ENCODE measurements at regions not wholly inside any gene's neighbourhood (a gene's known extent, or its start where the extent isn't known, plus 50 kb on each side); places are given as distances from the start of the nearest gene placed in this dataset.

DNA sequence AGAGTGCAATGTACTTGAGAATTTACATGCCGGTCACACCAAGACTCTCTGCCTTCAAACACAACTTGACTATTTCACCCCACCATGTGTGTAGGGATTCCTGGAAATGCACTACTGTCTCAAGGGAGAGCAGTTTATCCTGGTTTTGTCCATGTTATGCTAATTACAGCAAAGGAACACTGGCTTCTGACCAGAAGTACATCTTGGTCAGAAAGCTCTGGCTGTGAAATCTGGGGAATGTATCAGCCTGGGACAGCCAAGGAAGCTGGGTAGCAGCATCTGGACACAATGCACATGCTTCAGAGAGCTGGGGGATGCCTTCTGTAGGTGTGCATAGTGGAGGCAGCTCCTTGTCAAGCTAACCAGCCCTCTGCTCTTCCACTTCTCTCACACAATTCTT lies 1432.6 kb upstream of the TENM3 start:
- H3K9me3 Mint-ChIP-seq (ENCODE audit: unreplicated experiment) = no peaks in the 10 kb centered on the region
- no peak overlapping the region for H3K4me3 ChIP-seq (ENCODE audit: low read depth, low read length)
- TF ChIP-seq, protein P1, sequence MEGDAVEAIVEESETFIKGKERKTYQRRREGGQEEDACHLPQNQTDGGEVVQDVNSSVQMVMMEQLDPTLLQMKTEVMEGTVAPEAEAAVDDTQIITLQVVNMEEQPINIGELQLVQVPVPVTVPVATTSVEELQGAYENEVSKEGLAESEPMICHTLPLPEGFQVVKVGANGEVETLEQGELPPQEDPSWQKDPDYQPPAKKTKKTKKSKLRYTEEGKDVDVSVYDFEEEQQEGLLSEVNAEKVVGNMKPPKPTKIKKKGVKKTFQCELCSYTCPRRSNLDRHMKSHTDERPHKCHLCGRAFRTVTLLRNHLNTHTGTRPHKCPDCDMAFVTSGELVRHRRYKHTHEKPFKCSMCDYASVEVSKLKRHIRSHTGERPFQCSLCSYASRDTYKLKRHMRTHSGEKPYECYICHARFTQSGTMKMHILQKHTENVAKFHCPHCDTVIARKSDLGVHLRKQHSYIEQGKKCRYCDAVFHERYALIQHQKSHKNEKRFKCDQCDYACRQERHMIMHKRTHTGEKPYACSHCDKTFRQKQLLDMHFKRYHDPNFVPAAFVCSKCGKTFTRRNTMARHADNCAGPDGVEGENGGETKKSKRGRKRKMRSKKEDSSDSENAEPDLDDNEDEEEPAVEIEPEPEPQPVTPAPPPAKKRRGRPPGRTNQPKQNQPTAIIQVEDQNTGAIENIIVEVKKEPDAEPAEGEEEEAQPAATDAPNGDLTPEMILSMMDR (IDR thresholded peaks at IDR 0.05; ENCODE audit: insufficient read depth in 1 of 2, low read depth in 1 of 2, low read length in 1 of 2, severe bottlenecking in 1 of 2, unreplicated experiment in 1 of 2) = no peak
- no peak for DNase-seq
- H3K27me3 ChIP-seq (replicated peaks; ENCODE audit: control insufficient read depth, insufficient read depth, low read length) = no peaks in the 10 kb centered on the region
- no TSS peak for BruUV-seq (replicated peaks)
- H3K27me3 Mint-ChIP-seq (ENCODE audit: insufficient read depth, unreplicated experiment) = no peaks in the 10 kb centered on the region
- no peak overlapping the region for H3K27ac Mint-ChIP-seq (ENCODE audit: unreplicated experiment)
- H3K36me3 ChIP-seq (ENCODE audit: control insufficient read depth, insufficient read depth, low read length) = no peaks in the 10 kb centered on the region
- POLR2A ChIA-PET = no interaction called here
- no peaks in the 10 kb centered on the region for H3K36me3 Mint-ChIP-seq (ENCODE audit: insufficient read depth, unreplicated experiment)
- CTCF ChIA-PET = no interaction called here
- no peaks in the 10 kb centered on the region for H3K4me1 Mint-ChIP-seq (ENCODE audit: low read depth, unreplicated experiment)
- H3K4me3 Mint-ChIP-seq (ENCODE audit: unreplicated experiment) = no peak overlapping the region
- H3K4me1 ChIP-seq = no peaks in the 10 kb centered on the region
- intact Hi-C loops (cut with micrococcal nuclease; ENCODE audit: unreplicated experiment) = no loop called here
- H3K9me3 ChIP-seq = no peaks in the 10 kb centered on the region

DNA sequence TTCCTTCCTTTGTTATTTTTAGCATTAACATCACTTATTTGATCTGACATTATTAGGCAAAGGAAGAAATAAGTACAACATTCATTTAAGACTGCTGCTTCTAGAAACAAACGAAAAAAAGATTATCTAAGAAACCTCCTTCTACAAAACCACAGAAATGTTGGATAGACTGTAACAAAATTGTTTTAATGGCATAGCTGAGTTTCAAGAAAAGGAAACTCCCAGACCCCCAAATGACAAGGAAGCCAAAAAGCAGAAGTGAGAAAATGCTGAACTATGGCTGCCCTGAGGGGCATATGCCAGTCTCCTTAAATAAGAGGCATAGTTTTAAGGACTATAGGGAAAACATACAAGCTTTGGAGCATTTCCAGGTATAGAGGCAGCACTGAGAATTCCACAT lies 1431.6 kb upstream of the TENM3 start:
- ChIA-PET POLR2A (no interaction called here), CTCF (no interaction called here)
- no peaks in the 10 kb centered on the region for H3K9me3 ChIP-seq
- H3K27me3 ChIP-seq (replicated peaks; ENCODE audit: control insufficient read depth, insufficient read depth, low read length) = no peaks in the 10 kb centered on the region
- Mint-ChIP-seq H3K4me1 (ENCODE audit: low read depth, unreplicated experiment) (no peaks in the 10 kb centered on the region), H3K36me3 (ENCODE audit: insufficient read depth, unreplicated experiment) (no peaks in the 10 kb centered on the region), H3K27me3 (ENCODE audit: insufficient read depth, unreplicated experiment) (no peaks in the 10 kb centered on the region), H3K27ac (ENCODE audit: unreplicated experiment) (no peak overlapping the region), H3K9me3 (ENCODE audit: unreplicated experiment) (no peaks in the 10 kb centered on the region), H3K4me3 (ENCODE audit: unreplicated experiment) (no peak overlapping the region)
- TF ChIP-seq, protein P1 (IDR thresholded peaks at IDR 0.05; ENCODE audit: insufficient read depth in 1 of 2, low read depth in 1 of 2, low read length in 1 of 2, severe bottlenecking in 1 of 2, unreplicated experiment in 1 of 2) = no peak
- no peaks in the 10 kb centered on the region for H3K4me1 ChIP-seq
- H3K4me3 ChIP-seq (ENCODE audit: low read depth, low read length) = no peak overlapping the region
- H3K36me3 ChIP-seq (ENCODE audit: control insufficient read depth, insufficient read depth, low read length) = no peaks in the 10 kb centered on the region
- intact Hi-C loops (cut with micrococcal nuclease; ENCODE audit: unreplicated experiment) = no loop called here
- no TSS peak for BruUV-seq (replicated peaks)
- no peak for DNase-seq

DNA sequence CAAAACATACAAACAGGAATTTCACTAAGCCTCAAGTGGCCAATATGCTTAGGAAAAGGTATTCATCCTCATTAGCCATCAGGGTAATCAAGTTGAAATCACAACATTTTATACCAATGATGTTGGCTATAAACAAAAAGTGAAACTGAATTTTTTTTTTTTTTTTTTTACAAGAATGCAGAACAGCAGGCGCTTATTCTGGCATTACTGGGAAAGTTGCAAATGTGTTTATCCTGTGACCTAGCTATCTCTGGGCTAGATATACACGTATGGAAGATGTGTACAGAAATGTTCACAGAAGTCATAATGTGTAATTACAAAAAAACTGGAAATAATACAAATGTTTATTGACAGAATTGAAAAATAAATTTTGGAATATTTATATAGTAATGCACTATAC lies 1430.4 kb upstream of the TENM3 start:
- Mint-ChIP-seq H3K36me3 (ENCODE audit: insufficient read depth, unreplicated experiment) (no peaks in the 10 kb centered on the region), H3K27ac (ENCODE audit: unreplicated experiment) (no peak overlapping the region), H3K4me3 (ENCODE audit: unreplicated experiment) (no peak overlapping the region), H3K4me1 (ENCODE audit: low read depth, unreplicated experiment) (no peaks in the 10 kb centered on the region), H3K9me3 (ENCODE audit: unreplicated experiment) (no peaks in the 10 kb centered on the region), H3K27me3 (ENCODE audit: insufficient read depth, unreplicated experiment) (peaks cover 3% of the 10 kb centered on the region)
- CTCF ChIA-PET = no interaction called here
- intact Hi-C loops (cut with micrococcal nuclease; ENCODE audit: unreplicated experiment) = no loop called here
- no peaks in the 10 kb centered on the region for H3K27me3 ChIP-seq (replicated peaks; ENCODE audit: control insufficient read depth, insufficient read depth, low read length)
- no peaks in the 10 kb centered on the region for H3K4me1 ChIP-seq
- H3K4me3 ChIP-seq (ENCODE audit: low read depth, low read length) = no peak overlapping the region
- BruUV-seq (replicated peaks) = no TSS peak
- POLR2A ChIA-PET = no interaction called here
- H3K9me3 ChIP-seq = no peaks in the 10 kb centered on the region
- TF ChIP-seq, protein P1 (IDR thresholded peaks at IDR 0.05; ENCODE audit: insufficient read depth in 1 of 2, low read depth in 1 of 2, low read length in 1 of 2, severe bottlenecking in 1 of 2, unreplicated experiment in 1 of 2) = no peak
- no peak for DNase-seq
- H3K36me3 ChIP-seq (ENCODE audit: control insufficient read depth, insufficient read depth, low read length) = no peaks in the 10 kb centered on the region

Measured in Caco-2 (cell line).